ENCODE measurements at regions not wholly inside any gene's neighbourhood (a gene's known extent, or its start where the extent isn't known, plus 50 kb on each side); places are given as distances from the start of the nearest gene placed in this dataset.
"Not testable (repeated sequence)": the region's sequence is repeated elsewhere in the genome, so short reads cannot be mapped to it uniquely, and the experiment has no call there.

DNA sequence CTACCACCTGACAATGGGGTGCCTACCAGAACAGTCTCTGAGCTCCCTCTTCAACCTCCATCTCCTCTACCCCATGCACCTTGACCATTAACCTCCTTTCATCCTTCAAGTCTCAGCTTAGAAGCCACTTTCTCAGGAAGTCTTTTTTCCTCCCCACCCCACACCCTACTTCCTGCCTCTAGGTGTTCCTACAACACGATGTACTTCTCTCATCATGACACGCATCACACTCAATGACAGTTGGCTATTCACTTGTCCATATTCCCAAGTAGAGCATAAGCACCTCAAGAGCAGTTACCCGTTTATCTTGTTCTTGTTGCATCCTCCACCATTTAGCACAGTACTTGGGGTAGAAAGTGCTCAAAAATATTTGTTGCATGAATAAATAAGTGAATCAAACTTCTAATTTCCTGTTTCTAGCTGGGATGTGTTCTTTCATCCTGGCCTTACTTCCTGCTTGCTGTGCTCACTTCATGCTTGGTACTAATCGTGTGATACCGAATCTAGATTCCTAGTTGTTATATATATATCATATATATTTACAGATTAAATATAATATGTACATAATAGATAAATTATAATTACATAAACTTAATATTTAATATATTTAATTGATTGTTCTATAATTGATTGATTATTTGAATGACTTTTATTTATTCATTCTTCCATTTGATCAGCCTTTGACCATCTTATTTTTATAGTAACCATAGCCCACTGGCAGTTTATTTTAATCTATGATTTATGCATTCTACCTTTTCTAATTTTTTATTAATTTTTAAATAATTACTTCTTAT lies 177.5 kb upstream of the TMEM45B start:
- DNase-seq: no peak

DNA sequence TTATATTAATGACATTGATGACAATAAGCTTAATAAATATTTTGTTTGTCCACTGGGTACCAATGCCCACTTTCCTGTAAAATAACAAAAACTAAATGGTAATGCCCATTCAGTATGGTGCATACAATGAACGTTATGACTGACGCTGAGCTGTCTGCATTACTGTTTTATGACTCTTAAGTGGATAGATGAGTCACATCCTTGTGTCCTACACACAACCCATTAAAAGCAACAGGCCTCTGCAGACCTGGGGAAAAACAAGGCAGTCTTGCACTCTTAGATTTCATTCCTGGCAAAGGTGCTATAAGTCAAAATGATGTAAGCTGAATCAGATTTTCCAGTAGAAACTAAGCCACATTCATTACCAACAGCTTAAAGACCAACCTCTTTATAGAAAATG lies 176.3 kb upstream of the TMEM45B start:
- no peak for DNase-seq

GRCh38 chr11:129640671-129641070 lies 175.0 kb upstream of the TMEM45B start:
- no peak for DNase-seq

DNA sequence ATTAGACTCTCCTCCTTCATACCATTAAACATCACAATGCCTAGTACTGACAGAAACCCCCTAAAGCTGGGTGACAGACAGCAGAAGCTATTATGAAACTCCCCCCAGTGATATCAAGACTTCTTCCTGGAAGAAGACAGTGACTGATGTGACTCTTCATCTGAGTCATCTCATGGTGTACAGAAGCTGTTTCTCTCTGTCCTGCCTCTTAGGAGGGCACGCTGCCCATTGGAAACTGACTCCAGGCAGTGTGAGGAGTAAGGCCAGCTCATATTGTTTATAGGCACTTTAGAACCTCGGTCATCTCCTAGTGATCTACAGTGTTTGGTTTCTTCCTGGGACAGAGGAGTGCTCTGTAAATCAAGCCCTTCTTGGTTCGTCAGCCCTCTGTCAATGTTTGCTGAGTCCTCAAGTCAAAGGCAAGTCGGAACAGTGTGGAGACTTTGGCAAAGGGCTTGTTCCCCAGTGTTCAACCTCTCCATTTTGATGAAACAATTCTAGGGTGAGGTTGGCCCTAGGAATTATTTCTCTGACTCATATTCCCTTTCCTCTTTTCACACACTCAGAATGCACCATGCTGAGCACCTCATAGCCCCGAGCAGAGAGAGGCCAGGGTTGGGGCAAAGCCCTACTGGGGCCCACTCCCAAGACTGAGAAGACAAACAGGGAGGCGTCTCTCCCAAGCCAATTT lies 172.5 kb upstream of the TMEM45B start:
- DNase-seq: no peak

GRCh38 chr11:129644326-129644725 lies 171.3 kb upstream of the TMEM45B start:
- no peak for DNase-seq

- no peak for DNase-seq
Measured at GRCh38 chr11:129645943-129646342, 169.7 kb upstream of the TMEM45B start.

- not testable (repeated sequence) for DNase-seq
Measured at GRCh38 chr11:129650044-129650443, 165.6 kb upstream of the TMEM45B start.

DNA sequence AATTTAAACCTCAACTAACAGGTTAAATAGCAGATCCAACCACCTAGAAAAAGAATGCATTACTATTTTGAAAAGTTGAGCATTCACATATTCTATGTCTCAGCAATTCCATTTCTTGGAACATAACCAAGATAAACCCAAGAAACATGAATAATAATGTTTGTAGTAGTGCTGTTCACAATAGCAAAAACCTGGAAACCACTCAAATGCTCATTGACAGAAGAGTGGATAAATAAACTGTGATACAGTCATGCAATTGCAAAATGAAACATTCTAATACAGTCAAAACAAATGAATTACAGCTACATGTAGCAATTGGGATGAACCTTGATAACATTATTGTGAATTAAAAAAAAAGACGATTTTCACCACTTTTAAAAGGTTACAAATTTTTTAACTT lies 162.8 kb upstream of the TMEM45B start:
- DNase-seq: no peak

GRCh38 chr11:129655247-129655832 lies 160.3 kb upstream of the TMEM45B start:
- DNase-seq: no peak

DNA sequence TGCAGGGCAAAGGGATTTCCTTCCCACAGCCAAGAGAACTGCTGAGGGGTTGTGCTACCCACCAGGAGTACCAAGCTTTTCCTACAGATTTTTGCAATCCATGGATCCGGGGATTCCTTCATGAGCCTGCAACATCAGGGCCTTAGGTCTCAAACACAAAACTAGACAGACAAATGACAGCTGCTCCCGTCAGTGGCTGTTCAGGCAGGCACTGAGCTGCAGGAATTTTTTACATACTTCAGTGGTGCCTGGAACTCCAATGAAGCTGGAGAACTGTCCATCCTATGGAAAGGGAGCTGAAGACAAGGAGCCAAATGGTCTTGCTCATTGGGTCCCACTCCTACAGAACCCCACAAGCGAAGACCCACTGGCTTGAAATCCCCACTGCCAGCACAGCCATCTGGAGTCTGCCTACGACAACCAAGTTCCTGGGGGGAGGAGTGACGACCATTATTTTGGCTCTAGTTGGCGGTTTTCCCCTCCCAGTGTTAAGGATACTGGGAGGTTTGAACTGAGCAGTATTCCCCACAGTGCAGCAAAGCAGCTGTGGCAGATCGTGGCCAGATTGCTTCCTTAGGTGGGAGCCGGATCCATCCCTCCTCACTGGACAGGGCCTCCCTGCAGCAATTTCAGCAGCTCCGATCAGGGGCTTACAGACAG lies 157.7 kb upstream of the TMEM45B start:
- DNase-seq: no peak

GRCh38 chr11:129658526-129658867 lies 157.2 kb upstream of the TMEM45B start:
- DNase-seq: no peak

DNA sequence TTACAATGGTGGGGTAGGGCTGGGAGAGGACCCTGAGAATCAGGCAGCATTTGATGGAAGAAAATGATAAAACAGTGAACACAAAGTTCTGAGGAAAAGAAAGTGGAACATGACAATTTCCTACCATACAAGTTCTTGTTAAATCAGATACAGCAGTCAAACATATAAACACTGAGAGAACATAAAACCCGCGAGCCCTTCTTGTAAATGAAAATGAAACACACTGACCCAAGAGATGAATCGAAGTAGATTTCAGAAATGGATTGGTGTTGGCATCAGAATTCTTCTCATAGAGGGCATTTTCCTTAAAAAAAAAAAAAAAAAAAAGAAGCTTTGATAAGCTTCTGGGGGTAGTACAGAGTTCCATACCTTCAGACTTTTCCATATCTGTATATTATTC lies 134.7 kb upstream of the TMEM45B start:
- DNase-seq: no peak

DNA sequence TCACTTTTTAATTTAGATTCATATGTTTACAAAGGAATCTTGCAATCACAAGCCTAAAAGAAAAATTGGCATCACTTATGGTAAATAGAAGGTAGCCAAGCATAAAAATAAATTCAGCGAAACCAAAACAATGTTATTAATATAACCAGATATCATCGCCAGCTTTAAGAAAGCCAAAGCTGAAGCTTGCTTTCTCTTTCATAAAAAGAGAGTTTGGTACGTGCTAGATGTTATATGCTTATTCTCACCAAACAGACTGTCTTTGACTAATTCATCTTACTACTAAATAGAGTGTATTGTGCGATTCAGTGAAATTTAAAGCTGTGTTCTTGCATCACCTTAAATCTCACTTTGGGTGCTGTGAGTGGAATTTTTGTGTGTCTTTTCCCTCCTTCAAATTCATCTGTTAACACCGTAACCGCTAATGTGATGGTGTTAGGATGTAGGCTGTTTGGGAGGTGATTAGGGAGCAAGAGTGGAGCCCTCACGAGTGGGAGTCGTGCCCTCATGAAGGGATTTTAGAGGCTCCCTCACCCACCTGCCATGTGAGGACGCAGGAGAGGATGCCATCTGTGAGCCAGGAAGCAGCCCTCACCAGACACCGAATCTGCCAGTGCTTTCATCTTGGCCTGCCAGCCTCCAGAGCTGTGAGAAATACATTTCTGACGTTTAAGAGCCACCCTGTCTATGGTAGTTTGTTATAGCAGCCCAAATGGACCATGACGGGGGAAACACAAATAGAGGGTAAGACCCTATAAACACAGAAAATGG lies 134.1 kb upstream of the TMEM45B start:
- no peak for DNase-seq

DNA sequence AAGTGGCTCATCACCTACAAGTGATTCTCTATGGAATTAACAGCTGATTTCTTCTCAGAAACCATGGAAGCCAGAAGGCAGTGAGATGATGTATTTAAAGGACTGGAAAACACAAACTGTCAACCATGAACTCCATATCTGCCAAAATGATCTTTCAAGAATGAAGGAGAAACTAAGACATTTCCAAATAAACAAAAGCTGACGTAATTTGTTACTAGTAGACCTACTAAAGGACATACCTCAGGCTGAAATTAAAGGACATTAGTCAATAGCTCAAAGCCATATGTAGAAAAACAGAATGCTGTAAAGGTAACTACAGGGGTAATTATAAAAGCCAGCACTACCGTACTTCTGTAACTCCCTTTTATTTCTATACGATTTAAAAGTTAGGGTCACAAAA lies 129.4 kb upstream of the TMEM45B start:
- no peak for DNase-seq

GRCh38 chr11:129691142-129691541 lies 124.5 kb upstream of the TMEM45B start:
- no peak for DNase-seq

- DNase-seq: no peak
Measured at GRCh38 chr11:129694538-129694937, 121.1 kb upstream of the TMEM45B start.

DNA sequence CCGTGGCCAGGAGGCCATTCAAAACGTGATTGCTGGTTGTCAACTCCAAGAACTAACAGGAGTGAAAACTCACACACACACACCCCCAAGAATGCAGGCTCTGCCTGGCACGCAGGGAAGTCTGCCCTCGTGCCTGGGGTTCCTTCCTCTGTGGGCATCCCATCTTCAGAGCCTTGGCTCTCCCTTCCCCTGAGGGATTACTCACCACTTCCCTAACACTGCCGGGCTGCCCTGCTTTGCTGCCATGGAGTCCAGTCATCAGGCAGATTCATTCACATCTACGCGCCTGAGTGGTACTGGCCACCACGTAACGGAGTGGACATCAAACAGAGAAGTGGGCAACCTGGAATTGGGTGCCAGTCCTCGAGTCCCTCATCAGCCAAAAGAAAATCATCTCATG lies 120.7 kb upstream of the TMEM45B start:
- DNase-seq: no peak

- peak; percentile 38 for DNase-seq
Measured at GRCh38 chr11:129695571-129696308, 119.9 kb upstream of the TMEM45B start.

GRCh38 chr11:129696309-129696989 lies 119.2 kb upstream of the TMEM45B start:
- no peak for DNase-seq

DNA sequence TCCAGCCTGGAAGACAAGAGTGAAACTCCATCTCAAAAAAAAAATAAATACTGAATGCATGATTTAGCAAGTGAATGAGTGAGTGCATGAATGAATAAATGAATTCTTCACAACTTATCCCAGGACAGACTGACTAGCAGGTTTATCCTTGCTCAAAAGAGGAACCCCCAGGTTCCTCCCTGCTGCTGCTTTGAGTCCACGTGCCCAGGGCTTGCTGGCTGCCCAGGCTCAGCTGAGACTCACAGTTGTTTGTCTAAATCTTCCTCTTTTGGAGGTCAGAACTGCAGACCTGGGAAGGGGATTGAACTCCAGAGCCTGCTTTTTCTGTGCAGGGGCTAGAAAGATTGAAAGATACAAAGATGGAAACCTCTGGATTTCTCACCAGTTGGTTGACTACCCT lies 117.4 kb upstream of the TMEM45B start:
- no peak for DNase-seq

GRCh38 chr11:129699711-129700304 lies 115.8 kb upstream of the TMEM45B start:
- no peak for DNase-seq

Data from CD4-positive, alpha-beta T cell treated with Interleukin-15 for 1 hour (primary cell).